GM04503 (cell line): ENCODE measurements at regions not wholly inside any gene's neighbourhood (a gene's known extent, or its start where the extent isn't known, plus 50 kb on each side); places are given as distances from the start of the nearest gene placed in this dataset.
"Not testable (repeated sequence)": the region's sequence is repeated elsewhere in the genome, so short reads cannot be mapped to it uniquely, and the experiment has no call there.

ENCODE experiments used
- DNase-seq: peaks from one replicate; pipeline ENCODE4 v3.0.0-alpha.2; 2012; ENCODE audit warnings: low read depth

GRCh38 chr15:79769069-79769481, 127.7 kb downstream of the MTHFS start:
- DNase-seq, result peak; percentile 6

- DNase-seq, result no peak
These were observed 126.7 kb downstream of the MTHFS start for GRCh38 chr15:79769933-79770759.

GRCh38 chr15:79773128-79773527, 123.7 kb downstream of the MTHFS start:
- DNase-seq, result no peak

- no peak for DNase-seq
These were observed 121.0 kb downstream of the MTHFS start for GRCh38 chr15:79775821-79776220.

GRCh38 chr15:79777916-79778315, 118.9 kb downstream of the MTHFS start:
- no peak for DNase-seq

- no peak for DNase-seq
These were observed 118.3 kb downstream of the MTHFS start for GRCh38 chr15:79778378-79778990.

GRCh38 chr15:79779746-79780145, 117.1 kb downstream of the MTHFS start:
- DNase-seq, result no peak

GRCh38 chr15:79782307-79782706, 114.5 kb downstream of the MTHFS start:
- not testable (repeated sequence) for DNase-seq
